HG03066 (cell line): ENCODE measurements at regions not wholly inside any gene's neighbourhood (a gene's known extent, or its start where the extent isn't known, plus 50 kb on each side); places are given as distances from the start of the nearest gene placed in this dataset.

Experiments used
- ATAC-seq: cut with Tn5 transposase; IDR thresholded peaks from one replicate; pipeline ENCODE4 v1.9.1; 2021; ENCODE audit warnings: low read depth; ENCODE audit not compliant: unreplicated experiment

- ATAC-seq = peak; percentile 69
Measured at GRCh38 chr3:31129241-31129640, 234.8 kb upstream of the GADL1 start.

- ATAC-seq = no peak
Measured at GRCh38 chr3:31132132-31132769, 237.8 kb upstream of the GADL1 start.

- ATAC-seq = no peak
Measured at GRCh38 chr3:31133541-31133940, 239.1 kb upstream of the GADL1 start.

GRCh38 chr3:31135546-31135945 is 241.1 kb upstream of the GADL1 start:
- no peak for ATAC-seq

- no peak for ATAC-seq
Measured at GRCh38 chr3:31137718-31138465, 243.4 kb upstream of the GADL1 start.

- ATAC-seq = no peak
Measured at GRCh38 chr3:31140470-31140869, 246.0 kb upstream of the GADL1 start.

GRCh38 chr3:31142139-31142538 is 247.7 kb upstream of the GADL1 start:
- no peak for ATAC-seq

- ATAC-seq = no peak
Measured at GRCh38 chr3:31142543-31142942, 248.1 kb upstream of the GADL1 start.

GRCh38 chr3:31145062-31145461 is 250.6 kb upstream of the GADL1 start:
- ATAC-seq = no peak

GRCh38 chr3:31147550-31147949 is 253.1 kb upstream of the GADL1 start:
- ATAC-seq = no peak

GRCh38 chr3:31157047-31157694 is 262.7 kb upstream of the GADL1 start:
- no peak for ATAC-seq

GRCh38 chr3:31157893-31158620 is 263.6 kb upstream of the GADL1 start:
- ATAC-seq = no peak

- no peak for ATAC-seq
Measured at GRCh38 chr3:31159331-31160039, 265.0 kb upstream of the GADL1 start.

GRCh38 chr3:31161889-31162288 is 267.4 kb upstream of the GADL1 start:
- no peak for ATAC-seq

GRCh38 chr3:31164381-31164780 is 269.9 kb upstream of the GADL1 start:
- ATAC-seq = no peak

- ATAC-seq = no peak
Measured at GRCh38 chr3:31165399-31165860, 271.0 kb upstream of the GADL1 start.

GRCh38 chr3:31166249-31166885 is 271.9 kb upstream of the GADL1 start:
- ATAC-seq = no peak

- ATAC-seq = no peak
Measured at GRCh38 chr3:31167666-31168065, 273.2 kb upstream of the GADL1 start.

GRCh38 chr3:31170932-31171670 is 276.6 kb upstream of the GADL1 start:
- no peak for ATAC-seq
